ACHN (cell line): ENCODE measurements at regions not wholly inside any gene's neighbourhood (a gene's known extent, or its start where the extent isn't known, plus 50 kb on each side); places are given as distances from the start of the nearest gene placed in this dataset.
A peak's percentile ranks its signal among the peaks of the same experiment; 100 is the strongest.
"Not testable (repeated sequence)": the region's sequence is repeated elsewhere in the genome, so short reads cannot be mapped to it uniquely, and the experiment has no call there.

Experiments used
- DNase-seq: peaks from one replicate; pipeline ENCODE4 v3.0.0-alpha.2; 2015
- in situ Hi-C: cut with HindIII; loops from 2 replicates; pipeline ENCODE4 v1.10.0; 2017; ENCODE audit warnings: low sequenced_read_pairs, low pct_ligation_motif_present, low pct_unique_long_range_greater_than_20kb

GRCh38 chr5:124546643-124547042 lies 199.8 kb downstream of the ZNF608 start:
- in situ Hi-C loops: no loop called here

GRCh38 chr5:124544366-124545055 lies 201.9 kb downstream of the ZNF608 start:
- DNase-seq: no peak
- in situ Hi-C loops: no loop called here

More at GRCh38 chr5:124546643-124547042, 199.8 kb downstream of the ZNF608 start:
- DNase-seq: peak; percentile 39

- in situ Hi-C loops: no loop called here
These were observed 207.5 kb downstream of the ZNF608 start for GRCh38 chr5:124538931-124539330.

GRCh38 chr5:124538191-124538590 lies 208.2 kb downstream of the ZNF608 start:
- in situ Hi-C loops: no loop called here
- no peak for DNase-seq

More at GRCh38 chr5:124538931-124539330, 207.5 kb downstream of the ZNF608 start:
- DNase-seq: no peak

- DNase-seq: no peak
- in situ Hi-C loops: no loop called here
These were observed 208.9 kb downstream of the ZNF608 start for GRCh38 chr5:124537522-124537921.

- in situ Hi-C loops: no loop called here
- no peak for DNase-seq
These were observed 209.3 kb downstream of the ZNF608 start for GRCh38 chr5:124537107-124537506.

GRCh38 chr5:124536333-124536732 lies 210.1 kb downstream of the ZNF608 start:
- in situ Hi-C loops: no loop called here
- DNase-seq: no peak

- DNase-seq: no peak
These were observed 215.5 kb downstream of the ZNF608 start for GRCh38 chr5:124530916-124531315.

GRCh38 chr5:124528838-124529237 lies 217.6 kb downstream of the ZNF608 start:
- no peak for DNase-seq
- in situ Hi-C loops: no loop called here

More at GRCh38 chr5:124530916-124531315, 215.5 kb downstream of the ZNF608 start:
- in situ Hi-C loops: no loop called here

GRCh38 chr5:124527220-124527991 lies 219.0 kb downstream of the ZNF608 start:
- in situ Hi-C loops: no loop called here
- no peak for DNase-seq

- in situ Hi-C loops, DNase-seq: not testable (repeated sequence)
These were observed 220.4 kb downstream of the ZNF608 start for GRCh38 chr5:124526079-124526478.

- in situ Hi-C loops: no loop called here
- DNase-seq: no peak
These were observed 221.7 kb downstream of the ZNF608 start for GRCh38 chr5:124524552-124525232.

GRCh38 chr5:124523897-124524296 lies 222.5 kb downstream of the ZNF608 start:
- DNase-seq: no peak
- in situ Hi-C loops: no loop called here

GRCh38 chr5:124522992-124523391 lies 223.4 kb downstream of the ZNF608 start:
- in situ Hi-C loops: no loop called here
- no peak for DNase-seq

GRCh38 chr5:124521461-124522230 lies 224.8 kb downstream of the ZNF608 start:
- DNase-seq: no peak
- in situ Hi-C loops: no loop called here

GRCh38 chr5:124519396-124519795 lies 227.0 kb downstream of the ZNF608 start:
- in situ Hi-C loops: no loop called here
- DNase-seq: no peak

GRCh38 chr5:124516567-124516966 lies 229.9 kb downstream of the ZNF608 start:
- no peak for DNase-seq
- in situ Hi-C loops: no loop called here

GRCh38 chr5:124515497-124516245 lies 230.8 kb downstream of the ZNF608 start:
- in situ Hi-C loops: no loop called here
- no peak for DNase-seq
